CD4-positive, alpha-beta T cell (primary cell): ENCODE measurements at regions not wholly inside any gene's neighbourhood (a gene's known extent, or its start where the extent isn't known, plus 50 kb on each side); places are given as distances from the start of the nearest gene placed in this dataset.
A peak's percentile ranks its signal among the peaks of the same experiment; 100 is the strongest.

ENCODE experiments used
- ATAC-seq: fragments of 200-7000 bp; cut with Tn5 transposase; one replicate; pipeline ENCODE4 v1.10.0; 2022; ENCODE audit warnings: mild to moderate bottlenecking; ENCODE audit not compliant: poor library complexity
- CTCF ChIA-PET: fragments of 350-600 bp; sonication (Branson Sonifier 250); formaldehyde crosslinking; loops from one replicate; lab custom pipeline; 2021; ENCODE audit warnings: antibody characterized with exemption, inconsistent platforms; lab: Charles Lee
- POLR2A ChIA-PET: fragments of 350-600 bp; sonication (Branson Sonifier 250); formaldehyde crosslinking; loops from one replicate; lab custom pipeline; 2021; ENCODE audit warnings: antibody characterized with exemption, inconsistent platforms; lab: Charles Lee
- DNase-seq, 14 experiments: peaks; one replicate each; pipeline ENCODE4 v3.0.0-alpha.2; 2013 to 2020; ENCODE audit warnings: mixed read lengths in 2 of 14
- H3K27ac ChIP-seq, 2 donors: one replicate each; pipeline versions ENCODE4 v1.5.1 to v1.7.0; 2013; ENCODE audit warnings: low read length in 2 of 2, low read depth in 1 of 2, mild to moderate bottlenecking in 1 of 2
- H3K27me3 ChIP-seq, 2 experiments: 1 replicate in 1 of 2; 2 replicates in 1 of 2; pipeline versions ENCODE4 v1.6.1 to v1.7.0; 2013; ENCODE audit warnings: low read length in 2 of 2, control low read depth in 1 of 2, mild to moderate bottlenecking in 1 of 2, moderate library complexity in 1 of 2; ENCODE audit not compliant: insufficient read depth in 2 of 2, control insufficient read depth in 1 of 2
- H3K36me3 ChIP-seq: one replicate; pipeline ENCODE4 v1.6.1; 2013; ENCODE audit warnings: low read length, control low read depth; ENCODE audit not compliant: insufficient read depth
- H3K4me1 ChIP-seq: one replicate; pipeline ENCODE4 v1.6.1; 2013; ENCODE audit warnings: low read length, control low read depth; ENCODE audit not compliant: insufficient read depth
- H3K4me3 ChIP-seq: one replicate; pipeline ENCODE4 v1.5.1; 2013; ENCODE audit warnings: mild to moderate bottlenecking, low read length, moderate library complexity
- H3K9me3 ChIP-seq, 2 experiments: 1 replicate in 1 of 2; 2 replicates in 1 of 2; pipeline versions ENCODE4 v1.6.1 to v1.7.0; 2013; ENCODE audit warnings: low read length in 2 of 2, mild to moderate bottlenecking in 2 of 2, control low read depth in 1 of 2, moderate library complexity in 1 of 2; ENCODE audit not compliant: control insufficient read depth in 1 of 2, insufficient read depth in 1 of 2
- H3K27ac Mint-ChIP-seq: one replicate; pipeline ENCODE4 v1.8.0; 2020; ENCODE audit warnings: mixed read lengths
- H3K27me3 Mint-ChIP-seq: one replicate; pipeline ENCODE4 v1.8.0; 2021; ENCODE audit warnings: mixed read lengths
- H3K36me3 Mint-ChIP-seq: one replicate; pipeline ENCODE4 v1.8.0; 2021; ENCODE audit warnings: low read depth, mixed read lengths
- H3K4me1 Mint-ChIP-seq: one replicate; pipeline ENCODE4 v1.8.0; 2021; ENCODE audit warnings: low read depth, mixed read lengths
- H3K4me3 Mint-ChIP-seq: one replicate; pipeline ENCODE4 v1.8.0; 2020; ENCODE audit warnings: mild to moderate bottlenecking, mixed read lengths
- H3K9me3 Mint-ChIP-seq: one replicate; pipeline ENCODE4 v1.8.0; 2020; ENCODE audit warnings: mixed read lengths
- intact Hi-C, 2 experiments: fragments of 100-400 bp; cut with DNase I in 1 of 2; cut with micrococcal nuclease in 1 of 2; formaldehyde crosslinking; loops; one replicate each; pipeline versions ENCODE4 v1.15.1 to v1.9.0; 2023 to 2025; cut with DNase I, micrococcal nuclease
- TF ChIP-seq, protein P1 (sequence below): fragments of 200-600 bp; IDR thresholded peaks from one replicate; pipeline ENCODE4 v1.8.0; 2022; ENCODE audit warnings: antibody characterized with exemption, mild to moderate bottlenecking

DNA sequence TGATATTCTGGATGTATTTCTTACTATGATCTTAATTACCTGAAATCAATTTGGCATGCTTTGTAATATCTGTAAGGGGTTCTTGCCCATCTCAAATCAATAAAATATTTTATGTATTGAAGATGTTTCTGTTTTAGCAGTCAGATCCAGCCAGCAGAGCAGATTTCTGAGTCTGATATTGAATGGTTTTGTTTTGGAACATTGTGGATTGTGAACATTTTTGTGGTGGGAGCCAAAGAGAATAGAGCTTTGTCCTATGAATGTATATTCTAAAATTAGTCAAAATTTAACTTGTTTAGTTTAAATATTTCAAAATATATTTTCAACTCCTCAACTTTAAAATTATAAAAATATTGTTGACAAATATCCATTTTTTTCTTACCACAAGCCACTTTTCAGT, 197.0 kb downstream of the UBE2E3 start:
- intact Hi-C loops, result loop anchor here in 1 of 2 experiments (5.0 to 10.0 kb wide), 2 partner anchors 53 to 280 kb away; partner anchors contain the start of gene ITGA4
- TF ChIP-seq, protein P1, sequence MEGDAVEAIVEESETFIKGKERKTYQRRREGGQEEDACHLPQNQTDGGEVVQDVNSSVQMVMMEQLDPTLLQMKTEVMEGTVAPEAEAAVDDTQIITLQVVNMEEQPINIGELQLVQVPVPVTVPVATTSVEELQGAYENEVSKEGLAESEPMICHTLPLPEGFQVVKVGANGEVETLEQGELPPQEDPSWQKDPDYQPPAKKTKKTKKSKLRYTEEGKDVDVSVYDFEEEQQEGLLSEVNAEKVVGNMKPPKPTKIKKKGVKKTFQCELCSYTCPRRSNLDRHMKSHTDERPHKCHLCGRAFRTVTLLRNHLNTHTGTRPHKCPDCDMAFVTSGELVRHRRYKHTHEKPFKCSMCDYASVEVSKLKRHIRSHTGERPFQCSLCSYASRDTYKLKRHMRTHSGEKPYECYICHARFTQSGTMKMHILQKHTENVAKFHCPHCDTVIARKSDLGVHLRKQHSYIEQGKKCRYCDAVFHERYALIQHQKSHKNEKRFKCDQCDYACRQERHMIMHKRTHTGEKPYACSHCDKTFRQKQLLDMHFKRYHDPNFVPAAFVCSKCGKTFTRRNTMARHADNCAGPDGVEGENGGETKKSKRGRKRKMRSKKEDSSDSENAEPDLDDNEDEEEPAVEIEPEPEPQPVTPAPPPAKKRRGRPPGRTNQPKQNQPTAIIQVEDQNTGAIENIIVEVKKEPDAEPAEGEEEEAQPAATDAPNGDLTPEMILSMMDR, result no peak
- no peak for ATAC-seq
- H3K4me3 Mint-ChIP-seq, result no peak overlapping the region
- Histone ChIP-seq H3K4me1 (peaks cover 7% of the 10 kb centered on the region), H3K4me3 (no peak overlapping the region), H3K27ac (no peak overlapping the region), H3K9me3 (peaks cover 0 to 11% of the 10 kb centered on the region in 2 experiments), H3K27me3 (no peaks in the 10 kb centered on the region), H3K36me3 (no peaks in the 10 kb centered on the region)
- peak overlapping the region; percentile 53 for H3K27ac Mint-ChIP-seq
- H3K9me3 Mint-ChIP-seq, result no peaks in the 10 kb centered on the region
- ChIA-PET POLR2A (no interaction called here), CTCF (interaction anchor here (0.7 to 2.3 kb wide), 2 partner anchors 8 to 12 kb away, joined by 3 to 7 read pairs; no protein-coding TSS in a partner anchor)
- H3K4me1 Mint-ChIP-seq, result peaks cover 53% of the 10 kb centered on the region
- peaks cover 5% of the 10 kb centered on the region for H3K36me3 Mint-ChIP-seq
- H3K27me3 Mint-ChIP-seq, result no peaks in the 10 kb centered on the region
- DNase-seq, result no peak

- Mint-ChIP-seq H3K27me3 (no peaks in the 10 kb centered on the region), H3K9me3 (no peaks in the 10 kb centered on the region), H3K4me1 (peaks cover 53% of the 10 kb centered on the region), H3K36me3 (peaks cover 5% of the 10 kb centered on the region), H3K4me3 (peak overlapping the region; percentile 3), H3K27ac (peak overlapping the region; percentile 53)
- no peaks in the 10 kb centered on the region for H3K36me3 ChIP-seq
- peaks cover 7% of the 10 kb centered on the region for H3K4me1 ChIP-seq
- TF ChIP-seq, protein P1, result no peak
- peaks cover 0 to 10% of the 10 kb centered on the region in 2 experiments for H3K9me3 ChIP-seq
- POLR2A ChIA-PET, result interaction anchor here (1.0 kb wide), 1 partner anchor 8 kb away, joined by 4 read pairs; no protein-coding TSS in a partner anchor
- CTCF ChIA-PET, result interaction anchor here (0.7 to 2.3 kb wide), 5 partner anchors 8 to 279 kb away, joined by 3 to 7 read pairs (median 3); partner anchors contain the start of gene ITGA4
- no peak overlapping the region for H3K27ac ChIP-seq
- intact Hi-C loops, result loop anchor here in 1 of 2 experiments (5.0 to 10.0 kb wide), 2 partner anchors 53 to 279 kb away; partner anchors contain the start of gene ITGA4
- DNase-seq, result no peak
- no peak for ATAC-seq
- no peaks in the 10 kb centered on the region for H3K27me3 ChIP-seq
- H3K4me3 ChIP-seq, result no peak overlapping the region
These were observed 197.7 kb downstream of the UBE2E3 start for GRCh38 chr2:181178130-181178529.

- Mint-ChIP-seq H3K27me3 (no peaks in the 10 kb centered on the region), H3K4me1 (peaks cover 47% of the 10 kb centered on the region), H3K36me3 (peaks cover 5% of the 10 kb centered on the region), H3K9me3 (no peaks in the 10 kb centered on the region), H3K27ac (peak overlapping the region; percentile 53), H3K4me3 (no peak overlapping the region)
- POLR2A ChIA-PET, result interaction anchor here (1.0 kb wide), 1 partner anchor 9 kb away, joined by 4 read pairs; no protein-coding TSS in a partner anchor
- TF ChIP-seq, protein P1, result peak; percentile 59
- ATAC-seq, result peak; percentile 81
- H3K4me1 ChIP-seq, result peaks cover 7% of the 10 kb centered on the region
- peaks cover 0 to 5% of the 10 kb centered on the region in 2 experiments for H3K9me3 ChIP-seq
- H3K27me3 ChIP-seq, result no peaks in the 10 kb centered on the region
- H3K4me3 ChIP-seq, result no peak overlapping the region
- CTCF ChIA-PET, result interaction anchor here (0.7 to 2.3 kb wide), 5 partner anchors 9 to 278 kb away, joined by 3 to 7 read pairs (median 3); partner anchors contain the start of gene ITGA4
- DNase-seq, result peak in 11 of 14 experiments; percentile 9 to 71 (median 28)
- H3K36me3 ChIP-seq, result no peaks in the 10 kb centered on the region
- no peak overlapping the region for H3K27ac ChIP-seq
- intact Hi-C loops, result loop anchor here in 1 of 2 experiments (5.0 to 10.0 kb wide), 2 partner anchors 54 to 278 kb away; partner anchors contain the start of gene ITGA4
These were observed 198.5 kb downstream of the UBE2E3 start for GRCh38 chr2:181178823-181179412.
